Fibroblast of lung (primary cell): ENCODE measurements at regions not wholly inside any gene's neighbourhood (a gene's known extent, or its start where the extent isn't known, plus 50 kb on each side); places are given as distances from the start of the nearest gene placed in this dataset.

Experiments used
- EZH2 ChIP-seq: IDR thresholded peaks from 2 replicates; pipeline ENCODE4 v1.5.1; 2012; ENCODE audit warnings: low read length, control low read depth, mild to moderate bottlenecking; ENCODE audit errors: missing control alignments
- TF ChIP-seq, protein P1 (sequence below), 2 donors: IDR thresholded peaks in 1 of 2; conservative IDR thresholded peaks in 1 of 2; 1 replicate in 1 of 2; 2 replicates in 1 of 2; pipeline ENCODE4 v1.5.1; 2011 to 2012; ENCODE audit warnings: low read length in 2 of 2, control low read depth in 1 of 2, inconsistent platforms in 1 of 2, low read depth in 1 of 2, mild to moderate bottlenecking in 1 of 2

GRCh38 chr6:141968632-141969031, 164.1 kb upstream of the GJE1 start:
- TF ChIP-seq, protein P1, sequence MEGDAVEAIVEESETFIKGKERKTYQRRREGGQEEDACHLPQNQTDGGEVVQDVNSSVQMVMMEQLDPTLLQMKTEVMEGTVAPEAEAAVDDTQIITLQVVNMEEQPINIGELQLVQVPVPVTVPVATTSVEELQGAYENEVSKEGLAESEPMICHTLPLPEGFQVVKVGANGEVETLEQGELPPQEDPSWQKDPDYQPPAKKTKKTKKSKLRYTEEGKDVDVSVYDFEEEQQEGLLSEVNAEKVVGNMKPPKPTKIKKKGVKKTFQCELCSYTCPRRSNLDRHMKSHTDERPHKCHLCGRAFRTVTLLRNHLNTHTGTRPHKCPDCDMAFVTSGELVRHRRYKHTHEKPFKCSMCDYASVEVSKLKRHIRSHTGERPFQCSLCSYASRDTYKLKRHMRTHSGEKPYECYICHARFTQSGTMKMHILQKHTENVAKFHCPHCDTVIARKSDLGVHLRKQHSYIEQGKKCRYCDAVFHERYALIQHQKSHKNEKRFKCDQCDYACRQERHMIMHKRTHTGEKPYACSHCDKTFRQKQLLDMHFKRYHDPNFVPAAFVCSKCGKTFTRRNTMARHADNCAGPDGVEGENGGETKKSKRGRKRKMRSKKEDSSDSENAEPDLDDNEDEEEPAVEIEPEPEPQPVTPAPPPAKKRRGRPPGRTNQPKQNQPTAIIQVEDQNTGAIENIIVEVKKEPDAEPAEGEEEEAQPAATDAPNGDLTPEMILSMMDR (conservative IDR thresholded peaks at IDR 0.05 in 1 of 2, IDR thresholded peaks at IDR 0.05 in 1 of 2; ENCODE audit: low read depth in 1 of 2, low read length in 2 of 2), result no peak
- no peak for TF ChIP-seq EZH2
